HEK293 (cell line): ENCODE measurements at regions not wholly inside any gene's neighbourhood (a gene's known extent, or its start where the extent isn't known, plus 50 kb on each side); places are given as distances from the start of the nearest gene placed in this dataset.

Experiments used
- CTCF ChIP-seq: fragments of 450-650 bp; formaldehyde crosslinking; IDR thresholded peaks from 2 replicates; pipeline ENCODE4 v1.5.1; 2016; ENCODE audit warnings: missing biosample characterization, missing genetic modification characterization
- KLF8 ChIP-seq: fragments of 450-650 bp; formaldehyde crosslinking; IDR thresholded peaks from 2 replicates; pipeline ENCODE4 v1.5.1; 2016; ENCODE audit warnings: missing biosample characterization, missing genetic modification characterization
- MZF1 ChIP-seq: fragments of 450-650 bp; formaldehyde crosslinking; IDR thresholded peaks from 2 replicates; pipeline ENCODE4 v1.5.1; 2017; ENCODE audit warnings: missing biosample characterization, missing genetic modification characterization, borderline replicate concordance
- PBX3 ChIP-seq: sonication (generic); formaldehyde crosslinking; IDR thresholded peaks from 2 replicates; pipeline ENCODE4 v1.8.1; 2022; ENCODE audit warnings: mild to moderate bottlenecking, moderate library complexity, missing genetic modification reagents
- ZNF391 ChIP-seq: fragments of 450-650 bp; formaldehyde crosslinking; IDR thresholded peaks from 2 replicates; pipeline ENCODE4 v1.5.1; 2016; ENCODE audit warnings: low read depth, missing biosample characterization, missing genetic modification characterization, borderline replicate concordance

GRCh38 chr16:65312795-65313194 lies 190.9 kb upstream of the CDH11 start:
- TF ChIP-seq CTCF (tag by site-specific recombination) (no peak), KLF8 (tag by site-specific recombination) (no peak), ZNF391 (tag by site-specific recombination) (no peak), MZF1 (tag by site-specific recombination) (no peak), PBX3 (CRISPR knock-in tag) (no peak)
